ENCODE measurements at regions not wholly inside any gene's neighbourhood (a gene's known extent, or its start where the extent isn't known, plus 50 kb on each side); places are given as distances from the start of the nearest gene placed in this dataset.
A peak's percentile ranks its signal among the peaks of the same experiment; 100 is the strongest.

- TF ChIP-seq ELF3 (CRISPR knock-in tag; IDR thresholded peaks at IDR 0.05) (peak; percentile 51), THAP9 (CRISPR knock-in tag; IDR thresholded peaks at IDR 0.05; ENCODE audit: borderline replicate concordance) (no peak), CHD4 (IDR thresholded peaks at IDR 0.05; ENCODE audit: borderline replicate concordance, low read length) (peak; percentile 56; the same call in 1 of the 2 replicates), FOSL2 (CRISPR knock-in tag; IDR thresholded peaks at IDR 0.05) (peak; percentile 52; the same call in 1 of the 2 replicates), ZNF333 (CRISPR knock-in tag; IDR thresholded peaks at IDR 0.05; ENCODE audit: borderline replicate concordance) (no peak), HMG20A (CRISPR knock-in tag; IDR thresholded peaks at IDR 0.05; ENCODE audit: borderline replicate concordance) (peak; percentile 84), POLR2A (IDR thresholded peaks at IDR 0.05; ENCODE audit: insufficient read depth in 1 of 2, low read depth in 2 of 2, low read length in 2 of 2) (peak in 1 of 2 experiments; percentile 42; a peak in 1 of 4 replicates), THAP11 (CRISPR knock-in tag; IDR thresholded peaks at IDR 0.05) (peak; percentile 20; the same call in 1 of the 2 replicates), HMGXB4 (CRISPR knock-in tag; IDR thresholded peaks at IDR 0.05; ENCODE audit: borderline replicate concordance in 1 of 2, low read depth in 1 of 2) (peak in 1 of 2 experiments; percentile 36; a peak in 1 of 4 replicates), HIC2 (CRISPR knock-in tag; IDR thresholded peaks at IDR 0.05; ENCODE audit: low read depth) (peak; percentile 86), HDAC1 (CRISPR knock-in tag; IDR thresholded peaks at IDR 0.05) (peak; percentile 31; the same call in 1 of the 2 replicates), RXRB (CRISPR knock-in tag; IDR thresholded peaks at IDR 0.05; ENCODE audit: borderline replicate concordance) (peak; percentile 61), ZNF792 (CRISPR knock-in tag; IDR thresholded peaks at IDR 0.05) (peak; percentile 61; the same call in 1 of the 2 replicates), ARID5B (CRISPR knock-in tag; IDR thresholded peaks at IDR 0.05) (peak; percentile 93), ZNF740 (CRISPR knock-in tag; IDR thresholded peaks at IDR 0.05) (no peak), FOXO1 (CRISPR knock-in tag; IDR thresholded peaks at IDR 0.05) (peak; percentile 59; the same call in 1 of the 2 replicates), FOXK1 (CRISPR knock-in tag; IDR thresholded peaks at IDR 0.05; ENCODE audit: borderline replicate concordance, low read depth) (peak; percentile 25; the same call in 1 of the 2 replicates), SOX13 (IDR thresholded peaks at IDR 0.05) (no peak), SOX13 (CRISPR knock-in tag; conservative IDR thresholded peaks at IDR 0.05 in 1 of 2, IDR thresholded peaks at IDR 0.05 in 1 of 2) (peak in 1 of 2 experiments; percentile 57; a peak in 2 of 4 replicates)
Measured at GRCh38 chr1:111045033-111045722, 81.5 kb upstream of the LRIF1 start (continued).

Measured in HepG2 (cell line).